ENCODE measurements at regions not wholly inside any gene's neighbourhood (a gene's known extent, or its start where the extent isn't known, plus 50 kb on each side); places are given as distances from the start of the nearest gene placed in this dataset.

- no peak for DNase-seq
- intact Hi-C loops (cut with DNase I; ENCODE audit: low total_unique reads): no loop called here
- TF ChIP-seq CTCF (IDR thresholded peaks at IDR 0.05) (no peak), POLR2A (IDR thresholded peaks at IDR 0.05) (no peak)
Observed at GRCh38 chr16:54519161-54519695, 232.6 kb upstream of the IRX3 start.

GRCh38 chr16:54517181-54517580 lies 230.6 kb upstream of the IRX3 start:
- TF ChIP-seq POLR2A (IDR thresholded peaks at IDR 0.05) (no peak), CTCF (IDR thresholded peaks at IDR 0.05) (no peak)
- no peak for DNase-seq
- no peaks in the 10 kb centered on the region for H3K36me3 ChIP-seq

More at GRCh38 chr16:54519161-54519695, 232.6 kb upstream of the IRX3 start:
- no peak overlapping the region for H3K4me3 ChIP-seq
- no peak overlapping the region for H3K27ac ChIP-seq
- H3K4me1 ChIP-seq: no peaks in the 10 kb centered on the region
- H3K27me3 ChIP-seq: no peaks in the 10 kb centered on the region
- H3K36me3 ChIP-seq: no peaks in the 10 kb centered on the region
- no peaks in the 10 kb centered on the region for H3K9me3 ChIP-seq

GRCh38 chr16:54512467-54512995 lies 225.9 kb upstream of the IRX3 start:
- Histone ChIP-seq H3K9me3 (no peaks in the 10 kb centered on the region), H3K4me3 (no peak overlapping the region), H3K27ac (no peak overlapping the region), H3K4me1 (no peaks in the 10 kb centered on the region), H3K27me3 (no peaks in the 10 kb centered on the region), H3K36me3 (no peaks in the 10 kb centered on the region)
- TF ChIP-seq CTCF (IDR thresholded peaks at IDR 0.05) (no peak), POLR2A (IDR thresholded peaks at IDR 0.05) (no peak)
- no peak for DNase-seq
- intact Hi-C loops (cut with DNase I; ENCODE audit: low total_unique reads): no loop called here

More at GRCh38 chr16:54517181-54517580, 230.6 kb upstream of the IRX3 start:
- Histone ChIP-seq H3K27ac (no peak overlapping the region), H3K27me3 (no peaks in the 10 kb centered on the region), H3K4me3 (no peak overlapping the region), H3K4me1 (no peaks in the 10 kb centered on the region), H3K9me3 (no peaks in the 10 kb centered on the region)
- intact Hi-C loops (cut with DNase I; ENCODE audit: low total_unique reads): no loop called here

GRCh38 chr16:54511222-54511731 lies 224.7 kb upstream of the IRX3 start:
- DNase-seq: no peak
- TF ChIP-seq POLR2A (IDR thresholded peaks at IDR 0.05) (no peak), CTCF (IDR thresholded peaks at IDR 0.05) (no peak)
- Histone ChIP-seq H3K4me3 (no peak overlapping the region), H3K36me3 (no peaks in the 10 kb centered on the region), H3K4me1 (no peaks in the 10 kb centered on the region), H3K27ac (no peak overlapping the region), H3K27me3 (peaks cover 0 to under 1% of the 10 kb centered on the region in 2 donors), H3K9me3 (no peaks in the 10 kb centered on the region)
- intact Hi-C loops (cut with DNase I; ENCODE audit: low total_unique reads): no loop called here

- DNase-seq: no peak
- TF ChIP-seq POLR2A (IDR thresholded peaks at IDR 0.05) (no peak), CTCF (IDR thresholded peaks at IDR 0.05) (no peak)
- Histone ChIP-seq H3K27ac (no peak overlapping the region), H3K27me3 (peaks cover 0 to 5% of the 10 kb centered on the region in 2 donors), H3K4me1 (no peaks in the 10 kb centered on the region), H3K9me3 (no peaks in the 10 kb centered on the region), H3K4me3 (no peak overlapping the region), H3K36me3 (no peaks in the 10 kb centered on the region)
- intact Hi-C loops (cut with DNase I; ENCODE audit: low total_unique reads): no loop called here
Observed at GRCh38 chr16:54510685-54511221, 224.2 kb upstream of the IRX3 start.
